DMS53 treated with DMSO at 0.1 percent for 48 hours (cell line): ENCODE measurements at regions not wholly inside any gene's neighbourhood (a gene's known extent, or its start where the extent isn't known, plus 50 kb on each side); places are given as distances from the start of the nearest gene placed in this dataset.

Experiments used
- DNase-seq: peaks from one replicate; lab custom pipeline; 2025; ENCODE audit not compliant: unreplicated experiment; lab: John Stamatoyannopoulos, UW

- DNase-seq = no peak
Measured at GRCh38 chrX:110408949-110409588, 50.4 kb downstream of the RTL9 start.

- DNase-seq = no peak
Measured at GRCh38 chrX:110409925-110410324, 51.3 kb downstream of the RTL9 start.

GRCh38 chrX:110410603-110411002, 52.0 kb downstream of the RTL9 start:
- no peak for DNase-seq

- DNase-seq = peak; percentile 51
Measured at GRCh38 chrX:110412971-110413726, 54.5 kb downstream of the RTL9 start.

- DNase-seq = no peak
Measured at GRCh38 chrX:110413727-110414124, 55.1 kb downstream of the RTL9 start.

- DNase-seq = no peak
Measured at GRCh38 chrX:110414273-110414672, 55.6 kb downstream of the RTL9 start.

GRCh38 chrX:110414679-110415439, 56.2 kb downstream of the RTL9 start:
- no peak for DNase-seq

- no peak for DNase-seq
Measured at GRCh38 chrX:110415440-110416170, 57.0 kb downstream of the RTL9 start.

GRCh38 chrX:110417128-110417527, 58.5 kb downstream of the RTL9 start:
- DNase-seq = no peak

GRCh38 chrX:110418316-110419235, 59.9 kb downstream of the RTL9 start:
- peak; percentile 68 for DNase-seq

GRCh38 chrX:110419512-110419911, 60.9 kb downstream of the RTL9 start:
- DNase-seq = no peak

GRCh38 chrX:110420771-110421499, 62.3 kb downstream of the RTL9 start:
- DNase-seq = no peak

GRCh38 chrX:110421500-110422455, 63.1 kb downstream of the RTL9 start:
- no peak for DNase-seq

GRCh38 chrX:110425222-110426154, 66.8 kb downstream of the RTL9 start:
- DNase-seq = no peak

- no peak for DNase-seq
Measured at GRCh38 chrX:110426155-110426504, 67.5 kb downstream of the RTL9 start.

GRCh38 chrX:110427076-110427475, 68.4 kb downstream of the RTL9 start:
- no peak for DNase-seq

- DNase-seq = no peak
Measured at GRCh38 chrX:110428144-110428543, 69.5 kb downstream of the RTL9 start.
